GM12878 (cell line): ENCODE measurements at regions not wholly inside any gene's neighbourhood (a gene's known extent, or its start where the extent isn't known, plus 50 kb on each side); places are given as distances from the start of the nearest gene placed in this dataset.

ENCODE experiments used
- ATAC-seq: fragments of 200-7000 bp; cut with Tn5 transposase; 3 replicates; pipeline ENCODE4 v1.9.1; 2020; ENCODE audit warnings: mild to moderate bottlenecking, moderate library complexity
- BruUV-seq: library from RNA; stranded (reverse); fragments of 400-500 nt; replicated peaks from 2 replicates; lab custom pipeline; 2021; lab: Mats Ljungman, UMichigan
- CTCF ChIA-PET: fragments of 300-600 bp; sonication (Branson Sonifier 250); formaldehyde crosslinking; extraction: SDS; loops from one replicate; lab custom pipeline; 2021; ENCODE audit warnings: inconsistent platforms; lab: Yijun Ruan, JAX
- POLR2A ChIA-PET: fragments of 350-600 bp; formaldehyde crosslinking; extraction: SDS; loops from one replicate; lab custom pipeline; 2021; ENCODE audit warnings: inconsistent platforms; lab: Charles Lee
- RAD21 ChIA-PET: fragments of 300-600 bp; sonication (Branson Sonifier 250); formaldehyde crosslinking; loops from one replicate; lab custom pipeline; 2023; ENCODE audit warnings: antibody characterized with exemption; ENCODE audit not compliant: unreplicated experiment; lab: Charles Lee
- SMC1A ChIA-PET: fragments of 300-600 bp; sonication (Branson Sonifier 250); formaldehyde crosslinking; loops from one replicate; lab custom pipeline; 2023; ENCODE audit not compliant: unreplicated experiment, uncharacterized antibody; lab: Charles Lee
- DNase-seq: peaks from one replicate; pipeline ENCODE4 v3.0.0-alpha.2; 2011; ENCODE audit warnings: low read depth, low spot score
- FAIRE-seq: peaks from 3 replicates; lab custom pipeline; 2011; peaks lifted over from hg19 to GRCh38; lab: Jason Lieb, UNC
- H2AFZ ChIP-seq: 2 replicates; pipeline ENCODE4 v1.6.0; 2011; ENCODE audit warnings: low read depth, low read length, control low read depth; ENCODE audit not compliant: control insufficient read depth
- H3K27ac ChIP-seq: 2 replicates; pipeline ENCODE4 v1.5.1; 2011; ENCODE audit warnings: control low read depth; ENCODE audit not compliant: control insufficient read depth, insufficient read depth
- H3K27me3 ChIP-seq, 2 experiments: replicated peaks in 1 of 2; 2 replicates each; pipeline versions ENCODE4 v1.6.0 to v1.6.1; 2011; ENCODE audit warnings: low read length in 1 of 2; ENCODE audit not compliant: control insufficient read depth in 2 of 2, insufficient read depth in 2 of 2
- H3K36me3 ChIP-seq, 2 experiments: 2 replicates each; pipeline ENCODE4 v1.5.1; 2011; ENCODE audit warnings: low read length in 1 of 2; ENCODE audit not compliant: control insufficient read depth in 2 of 2, insufficient read depth in 2 of 2
- H3K4me1 ChIP-seq: 2 replicates; pipeline ENCODE4 v1.6.1; 2011; ENCODE audit warnings: mild to moderate bottlenecking, low read length, moderate library complexity, mixed read lengths; ENCODE audit not compliant: control insufficient read depth, insufficient read depth
- H3K4me2 ChIP-seq: 2 replicates; pipeline ENCODE4 v1.6.0; 2011; ENCODE audit warnings: control low read depth; ENCODE audit not compliant: control insufficient read depth, insufficient read depth
- H3K4me3 ChIP-seq: fragments of 200-600 bp; sonication (generic); 2 replicates; pipeline ENCODE4 v1.5.1; 2016
- H3K79me2 ChIP-seq: 2 replicates; pipeline ENCODE4 v1.6.0; 2011; ENCODE audit warnings: low read length; ENCODE audit not compliant: control insufficient read depth, insufficient read depth
- H3K9ac ChIP-seq: 2 replicates; pipeline ENCODE4 v1.8.0; 2011; ENCODE audit warnings: low read length, control low read depth, mixed read lengths; ENCODE audit not compliant: control insufficient read depth, insufficient read depth
- H3K9me3 ChIP-seq: replicated peaks from 3 replicates; pipeline ENCODE4 v1.5.1; 2011; ENCODE audit warnings: mild to moderate bottlenecking, low read length; ENCODE audit not compliant: control insufficient read depth, insufficient read depth
- H4K20me1 ChIP-seq: 2 replicates; pipeline ENCODE4 v1.6.0; 2011; ENCODE audit not compliant: control insufficient read depth, insufficient read depth
- ATF7 ChIP-seq: fragments of 450-650 bp; IDR thresholded peaks from 2 replicates; pipeline ENCODE4 v1.6.1; 2016; ENCODE audit warnings: low read depth, mild to moderate bottlenecking
- CEBPZ ChIP-seq: fragments of 150-350 bp; IDR thresholded peaks from 2 replicates; pipeline ENCODE4 v1.6.1; 2016; ENCODE audit warnings: low read depth, low read length
- FOXM1 ChIP-seq: IDR thresholded peaks from 2 replicates; pipeline ENCODE4 v1.6.1; 2012; ENCODE audit warnings: low read depth, mild to moderate bottlenecking, inconsistent platforms, low read length, moderate library complexity
- NR2C1 ChIP-seq: fragments of 450-650 bp; IDR thresholded peaks from 2 replicates; pipeline ENCODE4 v1.6.1; 2017; ENCODE audit warnings: antibody characterized with exemption, mild to moderate bottlenecking, moderate library complexity
- RBBP5 ChIP-seq: fragments of 200-600 bp; sonication (generic); conservative IDR thresholded peaks from 2 replicates; pipeline ENCODE4 v1.6.1; 2016
- SMARCA5 ChIP-seq: fragments of 450-650 bp; IDR thresholded peaks from 2 replicates; pipeline ENCODE4 v1.6.1; 2017; ENCODE audit warnings: mild to moderate bottlenecking
- SRF ChIP-seq, 2 experiments: IDR thresholded peaks; 2 replicates each; pipeline ENCODE4 v1.6.1; 2011; ENCODE audit warnings: low read depth in 2 of 2, low read length in 2 of 2, mild to moderate bottlenecking in 1 of 2, moderate library complexity in 1 of 2
- ZNF217 ChIP-seq: fragments of 450-650 bp; IDR thresholded peaks from 2 replicates; pipeline ENCODE4 v1.6.1; 2017; ENCODE audit warnings: antibody characterized with exemption, mild to moderate bottlenecking
- ZNF24 ChIP-seq: fragments of 450-650 bp; IDR thresholded peaks from 2 replicates; pipeline ENCODE4 v1.6.1; 2017; ENCODE audit warnings: antibody characterized with exemption, mild to moderate bottlenecking
- in situ Hi-C: fragments of 300-500 bp; cut with MboI; formaldehyde crosslinking; loops from 9 replicates; pipeline ENCODE4 v1.14.3; 2018; ENCODE audit warnings: mixed read lengths
- intact Hi-C: fragments of 100-400 bp; cut with micrococcal nuclease; formaldehyde crosslinking; loops from one replicate; pipeline ENCODE4 v1.14.2; 2022; ENCODE audit not compliant: unreplicated experiment
- TF ChIP-seq, protein P1 (sequence below): IDR thresholded peaks from 2 replicates; pipeline ENCODE4 v1.6.1; 2012; ENCODE audit warnings: mild to moderate bottlenecking, low read depth, low read length
- TF ChIP-seq, protein P2 (sequence below): fragments of 450-650 bp; conservative IDR thresholded peaks from 2 replicates; pipeline ENCODE4 v1.6.1; 2017; ENCODE audit warnings: mild to moderate bottlenecking, moderate library complexity
- TF ChIP-seq, protein P3 (sequence below): fragments of 450-650 bp; formaldehyde crosslinking; IDR thresholded peaks from 2 replicates; pipeline ENCODE4 v1.4.0; 2022; ENCODE audit warnings: mild to moderate bottlenecking, moderate library complexity

GRCh38 chr21:27366036-27366435 is 399.1 kb upstream of the ADAMTS5 start (continued):
- no peak for TF ChIP-seq CEBPZ
- no peak for TF ChIP-seq ZNF24
- TF ChIP-seq, all 136 proteins: peak for 0

DNA sequence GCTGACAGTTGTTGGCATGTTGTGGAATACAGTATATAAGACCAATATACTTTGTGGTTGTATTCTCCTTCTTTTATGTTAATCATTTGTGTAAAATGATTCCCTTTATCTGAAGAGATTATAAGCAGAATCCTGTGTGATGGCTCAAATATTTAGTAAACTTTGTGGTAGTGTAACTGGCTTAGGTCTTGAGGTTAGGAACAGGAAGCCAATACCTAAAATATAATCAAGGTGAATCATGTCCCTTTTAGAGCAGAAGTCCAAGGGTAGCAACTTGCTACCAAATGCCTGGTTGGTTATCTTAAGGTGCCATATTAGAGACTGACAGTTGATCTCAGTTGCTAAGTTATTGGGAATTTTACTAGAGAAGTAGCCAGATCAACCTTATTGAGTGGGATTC is 398.5 kb upstream of the ADAMTS5 start:
- ATAC-seq, result no peak
- Histone ChIP-seq H3K9ac (no peak overlapping the region), H3K36me3 (no peaks in the 10 kb centered on the region), H3K9me3 (no peaks in the 10 kb centered on the region; the same call in 2 of the 3 replicates), H3K4me3 (no peak overlapping the region), H2AFZ (no peak overlapping the region), H3K4me2 (no peak overlapping the region), H3K79me2 (no peaks in the 10 kb centered on the region), H3K27ac (no peak overlapping the region), H3K4me1 (no peaks in the 10 kb centered on the region), H4K20me1 (no peaks in the 10 kb centered on the region), H3K27me3 (no peaks in the 10 kb centered on the region)
- ChIA-PET POLR2A (no interaction called here), SMC1A (no interaction called here), CTCF (no interaction called here), RAD21 (no interaction called here)
- BruUV-seq, result no TSS peak
- intact Hi-C loops, result no loop called here
- DNase-seq, result no peak
- no peak for FAIRE-seq
- in situ Hi-C loops, result no loop called here
- TF ChIP-seq SRF (IDR thresholded peaks at IDR 0.05; ENCODE audit: low read depth in 2 of 2, low read length in 2 of 2) (no peak), SMARCA5 (no peak), NR2C1 (no peak), RBBP5 (no peak), ZNF217 (no peak), FOXM1 (no peak), ATF7 (no peak)
- TF ChIP-seq, protein P1, sequence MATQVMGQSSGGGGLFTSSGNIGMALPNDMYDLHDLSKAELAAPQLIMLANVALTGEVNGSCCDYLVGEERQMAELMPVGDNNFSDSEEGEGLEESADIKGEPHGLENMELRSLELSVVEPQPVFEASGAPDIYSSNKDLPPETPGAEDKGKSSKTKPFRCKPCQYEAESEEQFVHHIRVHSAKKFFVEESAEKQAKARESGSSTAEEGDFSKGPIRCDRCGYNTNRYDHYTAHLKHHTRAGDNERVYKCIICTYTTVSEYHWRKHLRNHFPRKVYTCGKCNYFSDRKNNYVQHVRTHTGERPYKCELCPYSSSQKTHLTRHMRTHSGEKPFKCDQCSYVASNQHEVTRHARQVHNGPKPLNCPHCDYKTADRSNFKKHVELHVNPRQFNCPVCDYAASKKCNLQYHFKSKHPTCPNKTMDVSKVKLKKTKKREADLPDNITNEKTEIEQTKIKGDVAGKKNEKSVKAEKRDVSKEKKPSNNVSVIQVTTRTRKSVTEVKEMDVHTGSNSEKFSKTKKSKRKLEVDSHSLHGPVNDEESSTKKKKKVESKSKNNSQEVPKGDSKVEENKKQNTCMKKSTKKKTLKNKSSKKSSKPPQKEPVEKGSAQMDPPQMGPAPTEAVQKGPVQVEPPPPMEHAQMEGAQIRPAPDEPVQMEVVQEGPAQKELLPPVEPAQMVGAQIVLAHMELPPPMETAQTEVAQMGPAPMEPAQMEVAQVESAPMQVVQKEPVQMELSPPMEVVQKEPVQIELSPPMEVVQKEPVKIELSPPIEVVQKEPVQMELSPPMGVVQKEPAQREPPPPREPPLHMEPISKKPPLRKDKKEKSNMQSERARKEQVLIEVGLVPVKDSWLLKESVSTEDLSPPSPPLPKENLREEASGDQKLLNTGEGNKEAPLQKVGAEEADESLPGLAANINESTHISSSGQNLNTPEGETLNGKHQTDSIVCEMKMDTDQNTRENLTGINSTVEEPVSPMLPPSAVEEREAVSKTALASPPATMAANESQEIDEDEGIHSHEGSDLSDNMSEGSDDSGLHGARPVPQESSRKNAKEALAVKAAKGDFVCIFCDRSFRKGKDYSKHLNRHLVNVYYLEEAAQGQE, result no peak
- TF ChIP-seq, protein P2, sequence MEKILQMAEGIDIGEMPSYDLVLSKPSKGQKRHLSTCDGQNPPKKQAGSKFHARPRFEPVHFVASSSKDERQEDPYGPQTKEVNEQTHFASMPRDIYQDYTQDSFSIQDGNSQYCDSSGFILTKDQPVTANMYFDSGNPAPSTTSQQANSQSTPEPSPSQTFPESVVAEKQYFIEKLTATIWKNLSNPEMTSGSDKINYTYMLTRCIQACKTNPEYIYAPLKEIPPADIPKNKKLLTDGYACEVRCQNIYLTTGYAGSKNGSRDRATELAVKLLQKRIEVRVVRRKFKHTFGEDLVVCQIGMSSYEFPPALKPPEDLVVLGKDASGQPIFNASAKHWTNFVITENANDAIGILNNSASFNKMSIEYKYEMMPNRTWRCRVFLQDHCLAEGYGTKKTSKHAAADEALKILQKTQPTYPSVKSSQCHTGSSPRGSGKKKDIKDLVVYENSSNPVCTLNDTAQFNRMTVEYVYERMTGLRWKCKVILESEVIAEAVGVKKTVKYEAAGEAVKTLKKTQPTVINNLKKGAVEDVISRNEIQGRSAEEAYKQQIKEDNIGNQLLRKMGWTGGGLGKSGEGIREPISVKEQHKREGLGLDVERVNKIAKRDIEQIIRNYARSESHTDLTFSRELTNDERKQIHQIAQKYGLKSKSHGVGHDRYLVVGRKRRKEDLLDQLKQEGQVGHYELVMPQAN, result no peak
- TF ChIP-seq, protein P3, sequence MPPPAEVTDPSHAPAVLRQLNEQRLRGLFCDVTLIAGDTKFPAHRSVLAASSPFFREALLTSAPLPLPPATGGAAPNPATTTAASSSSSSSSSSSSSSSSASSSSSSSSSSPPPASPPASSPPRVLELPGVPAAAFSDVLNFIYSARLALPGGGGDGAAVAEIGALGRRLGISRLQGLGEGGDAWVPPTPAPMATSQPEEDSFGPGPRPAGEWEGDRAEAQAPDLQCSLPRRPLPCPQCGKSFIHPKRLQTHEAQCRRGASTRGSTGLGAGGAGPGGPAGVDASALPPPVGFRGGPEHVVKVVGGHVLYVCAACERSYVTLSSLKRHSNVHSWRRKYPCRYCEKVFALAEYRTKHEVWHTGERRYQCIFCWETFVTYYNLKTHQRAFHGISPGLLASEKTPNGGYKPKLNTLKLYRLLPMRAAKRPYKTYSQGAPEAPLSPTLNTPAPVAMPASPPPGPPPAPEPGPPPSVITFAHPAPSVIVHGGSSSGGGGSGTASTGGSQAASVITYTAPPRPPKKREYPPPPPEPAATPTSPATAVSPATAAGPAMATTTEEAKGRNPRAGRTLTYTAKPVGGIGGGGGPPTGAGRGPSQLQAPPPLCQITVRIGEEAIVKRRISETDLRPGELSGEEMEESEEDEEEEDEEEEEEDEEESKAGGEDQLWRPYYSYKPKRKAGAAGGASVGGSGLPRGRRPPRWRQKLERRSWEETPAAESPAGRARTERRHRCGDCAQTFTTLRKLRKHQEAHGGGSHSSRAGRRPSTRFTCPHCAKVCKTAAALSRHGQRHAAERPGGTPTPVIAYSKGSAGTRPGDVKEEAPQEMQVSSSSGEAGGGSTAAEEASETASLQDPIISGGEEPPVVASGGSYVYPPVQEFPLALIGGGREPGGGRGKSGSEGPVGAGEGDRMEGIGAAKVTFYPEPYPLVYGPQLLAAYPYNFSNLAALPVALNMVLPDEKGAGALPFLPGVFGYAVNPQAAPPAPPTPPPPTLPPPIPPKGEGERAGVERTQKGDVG (CRISPR knock-in tag), result no peak
